NCI-H2107 treated with DMSO at 0.1 percent for 48 hours (cell line): ENCODE measurements at regions not wholly inside any gene's neighbourhood (a gene's known extent, or its start where the extent isn't known, plus 50 kb on each side); places are given as distances from the start of the nearest gene placed in this dataset.

Source experiments
- DNase-seq: peaks from one replicate; lab custom pipeline; 2025; ENCODE audit not compliant: unreplicated experiment; lab: John Stamatoyannopoulos, UW

- DNase-seq, result no peak
Observed at GRCh38 chr6:71510856-71511255, 222.2 kb downstream of the OGFRL1 start.

GRCh38 chr6:71512256-71512655, 223.6 kb downstream of the OGFRL1 start:
- no peak for DNase-seq

GRCh38 chr6:71513036-71513435, 224.4 kb downstream of the OGFRL1 start:
- DNase-seq, result no peak

- no peak for DNase-seq
Observed at GRCh38 chr6:71523548-71523947, 234.9 kb downstream of the OGFRL1 start.

GRCh38 chr6:71524201-71524600, 235.6 kb downstream of the OGFRL1 start:
- no peak for DNase-seq

- no peak for DNase-seq
Observed at GRCh38 chr6:71527886-71528285, 239.3 kb downstream of the OGFRL1 start.

- DNase-seq, result no peak
Observed at GRCh38 chr6:71529026-71529425, 240.4 kb downstream of the OGFRL1 start.

GRCh38 chr6:71529769-71530168, 241.2 kb downstream of the OGFRL1 start:
- no peak for DNase-seq

- no peak for DNase-seq
Observed at GRCh38 chr6:71531006-71531405, 242.4 kb downstream of the OGFRL1 start.

GRCh38 chr6:71531841-71532240, 243.2 kb downstream of the OGFRL1 start:
- no peak for DNase-seq

GRCh38 chr6:71533939-71534379, 245.3 kb downstream of the OGFRL1 start:
- DNase-seq, result no peak

- DNase-seq, result no peak
Observed at GRCh38 chr6:71534921-71535320, 246.3 kb downstream of the OGFRL1 start.

GRCh38 chr6:71537717-71538116, 249.1 kb downstream of the OGFRL1 start:
- no peak for DNase-seq

GRCh38 chr6:71544028-71544427, 255.4 kb downstream of the OGFRL1 start:
- no peak for DNase-seq

- DNase-seq, result no peak
Observed at GRCh38 chr6:71544906-71545305, 256.3 kb downstream of the OGFRL1 start.

GRCh38 chr6:71545905-71546304, 257.3 kb downstream of the OGFRL1 start:
- DNase-seq, result no peak

- no peak for DNase-seq
Observed at GRCh38 chr6:71551798-71552197, 263.2 kb downstream of the OGFRL1 start.

GRCh38 chr6:71556141-71556540, 267.5 kb downstream of the OGFRL1 start:
- no peak for DNase-seq

GRCh38 chr6:71558974-71559373, 270.4 kb downstream of the OGFRL1 start:
- DNase-seq, result no peak

GRCh38 chr6:71567562-71567961, 279.0 kb downstream of the OGFRL1 start:
- no peak for DNase-seq

- no peak for DNase-seq
Observed at GRCh38 chr6:71577766-71578165, 289.2 kb downstream of the OGFRL1 start.

GRCh38 chr6:71579902-71580301, 291.3 kb downstream of the OGFRL1 start:
- no peak for DNase-seq

- no peak for DNase-seq
Observed at GRCh38 chr6:71582820-71583219, 294.2 kb downstream of the OGFRL1 start.
